ENCODE measurements at regions not wholly inside any gene's neighbourhood (a gene's known extent, or its start where the extent isn't known, plus 50 kb on each side); places are given as distances from the start of the nearest gene placed in this dataset.

- Histone ChIP-seq H2AFZ (ENCODE audit: control insufficient read depth, low read length) (no peak overlapping the region), H3K27me3 (ENCODE audit: control insufficient read depth, extremely low read depth, insufficient read depth, low read length) (no peaks in the 10 kb centered on the region), H3K4me3 (ENCODE audit: control insufficient read depth in 2 of 3, extremely low read depth in 1 of 3, insufficient read depth in 2 of 3, low read depth in 1 of 3, low read length in 3 of 3) (no peak overlapping the region), H3K27ac (ENCODE audit: control insufficient read depth, insufficient read depth, low read length) (no peak overlapping the region), H3K9ac (ENCODE audit: control insufficient read depth, extremely low read depth, insufficient read depth, low read length) (no peak overlapping the region), H3K9me3 (ENCODE audit: control insufficient read depth, low read depth, low read length) (no peaks in the 10 kb centered on the region), H3K79me2 (ENCODE audit: control insufficient read depth, insufficient read depth, low read length) (no peaks in the 10 kb centered on the region), H4K20me1 (ENCODE audit: control insufficient read depth, extremely low read depth, insufficient read depth, low read length) (no peaks in the 10 kb centered on the region), H3K4me2 (ENCODE audit: control insufficient read depth, extremely low read depth, insufficient read depth, low read depth, low read length) (no peak overlapping the region), H3K4me1 (ENCODE audit: control insufficient read depth, extremely low read depth, insufficient read depth, low read length) (no peaks in the 10 kb centered on the region), H3K9me1 (ENCODE audit: control insufficient read depth, extremely low read depth, insufficient read depth, low read length) (no peaks in the 10 kb centered on the region), H3K36me3 (ENCODE audit: control insufficient read depth in 2 of 2, extremely low read depth in 1 of 2, insufficient read depth in 2 of 2, low read length in 2 of 2) (no peaks in the 10 kb centered on the region)
- TF ChIP-seq CTCF (optimal IDR thresholded peaks at IDR 0.05 in 1 of 3, IDR thresholded peaks at IDR 0.05 in 1 of 3, conservative IDR thresholded peaks at IDR 0.05 in 1 of 3; ENCODE audit: extremely low read depth in 1 of 3, insufficient read depth in 2 of 3, low read length in 3 of 3): no peak
- no peak for TF ChIP-seq EZH2 (IDR thresholded peaks at IDR 0.05; ENCODE audit: low read length)
- FAIRE-seq (no peak), DNase-seq (ENCODE audit: low read depth, low spot score) (no peak)
- dilution Hi-C loops (cut with MboI; ENCODE audit: extremely low pct_ligation_motif_present, low sequenced_read_pairs): no loop called here
Observed at GRCh38 chrX:121755541-121755940, 708.1 kb downstream of the GLUD2 start.

DNA sequence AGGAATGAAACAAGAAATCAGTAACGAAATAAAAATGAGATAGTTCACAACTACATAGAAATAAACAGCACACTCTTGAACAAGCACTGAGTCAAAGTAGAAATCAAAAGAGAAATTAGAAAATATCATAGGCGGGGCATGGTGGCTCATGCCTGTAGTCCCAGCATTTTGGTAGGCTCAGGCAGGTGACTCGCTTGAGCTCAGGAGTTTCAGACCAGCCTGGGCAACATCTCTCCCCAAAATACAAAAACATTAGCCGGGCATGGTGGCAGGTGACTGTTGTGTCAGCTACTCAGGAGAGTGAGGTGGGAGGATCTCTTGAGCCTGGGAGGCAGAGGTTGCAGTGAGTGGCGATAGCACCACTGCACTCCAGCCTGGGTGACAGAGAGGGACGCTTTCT, 714.4 kb downstream of the GLUD2 start:
- Histone ChIP-seq H2AFZ (ENCODE audit: control insufficient read depth, low read length) (no peak overlapping the region), H3K9me1 (ENCODE audit: control insufficient read depth, extremely low read depth, insufficient read depth, low read length) (no peaks in the 10 kb centered on the region), H4K20me1 (ENCODE audit: control insufficient read depth, extremely low read depth, insufficient read depth, low read length) (no peaks in the 10 kb centered on the region), H3K36me3 (ENCODE audit: control insufficient read depth in 2 of 2, extremely low read depth in 1 of 2, insufficient read depth in 2 of 2, low read length in 2 of 2) (no peaks in the 10 kb centered on the region), H3K9me3 (ENCODE audit: control insufficient read depth, low read depth, low read length) (no peaks in the 10 kb centered on the region), H3K9ac (ENCODE audit: control insufficient read depth, extremely low read depth, insufficient read depth, low read length) (no peak overlapping the region), H3K4me1 (ENCODE audit: control insufficient read depth, extremely low read depth, insufficient read depth, low read length) (no peaks in the 10 kb centered on the region), H3K4me3 (ENCODE audit: control insufficient read depth in 2 of 3, extremely low read depth in 1 of 3, insufficient read depth in 2 of 3, low read depth in 1 of 3, low read length in 3 of 3) (no peak overlapping the region), H3K79me2 (ENCODE audit: control insufficient read depth, insufficient read depth, low read length) (no peaks in the 10 kb centered on the region), H3K27ac (ENCODE audit: control insufficient read depth, insufficient read depth, low read length) (no peak overlapping the region), H3K4me2 (ENCODE audit: control insufficient read depth, extremely low read depth, insufficient read depth, low read depth, low read length) (no peak overlapping the region), H3K27me3 (ENCODE audit: control insufficient read depth, extremely low read depth, insufficient read depth, low read length) (no peaks in the 10 kb centered on the region)
- DNase-seq (ENCODE audit: low read depth, low spot score) (no peak), FAIRE-seq (no peak)
- TF ChIP-seq CTCF (optimal IDR thresholded peaks at IDR 0.05 in 1 of 3, IDR thresholded peaks at IDR 0.05 in 1 of 3, conservative IDR thresholded peaks at IDR 0.05 in 1 of 3; ENCODE audit: extremely low read depth in 1 of 3, insufficient read depth in 2 of 3, low read length in 3 of 3) (no peak), EZH2 (IDR thresholded peaks at IDR 0.05; ENCODE audit: low read length) (no peak)
- dilution Hi-C loops (cut with MboI; ENCODE audit: extremely low pct_ligation_motif_present, low sequenced_read_pairs): no loop called here

Measured in keratinocyte (primary cell).